ENCODE measurements at regions not wholly inside any gene's neighbourhood (a gene's known extent, or its start where the extent isn't known, plus 50 kb on each side); places are given as distances from the start of the nearest gene placed in this dataset.
"Not testable (repeated sequence)": the region's sequence is repeated elsewhere in the genome, so short reads cannot be mapped to it uniquely, and the experiment has no call there.

DNA sequence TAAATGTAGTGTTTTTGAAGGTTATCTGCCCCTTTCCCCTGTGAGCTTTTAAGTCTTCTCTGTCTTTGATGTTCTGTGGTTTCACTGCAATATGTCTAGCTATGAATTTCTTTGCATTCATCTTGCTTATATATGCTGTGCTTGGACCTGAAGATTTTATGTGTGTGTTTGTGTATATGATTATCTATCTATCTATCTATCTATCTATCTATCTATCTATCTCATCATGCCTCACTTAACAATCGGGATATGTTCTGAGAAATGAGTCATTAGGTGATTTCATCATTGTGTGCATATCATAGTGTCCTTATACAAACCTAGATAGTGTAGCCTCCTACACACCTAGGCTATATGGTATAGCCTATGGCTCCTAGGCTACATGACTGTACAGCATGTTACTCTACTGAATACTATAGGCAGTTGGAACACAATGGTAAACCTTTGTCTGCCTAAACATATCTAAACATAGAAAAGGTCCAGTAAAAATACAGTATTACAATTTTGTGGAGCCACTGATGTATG, 173.9 kb downstream of the NPIPA7 start:
- H3K4me3 ChIP-seq (replicated peaks; ENCODE audit: low read depth, low read length) = not testable (repeated sequence)

DNA sequence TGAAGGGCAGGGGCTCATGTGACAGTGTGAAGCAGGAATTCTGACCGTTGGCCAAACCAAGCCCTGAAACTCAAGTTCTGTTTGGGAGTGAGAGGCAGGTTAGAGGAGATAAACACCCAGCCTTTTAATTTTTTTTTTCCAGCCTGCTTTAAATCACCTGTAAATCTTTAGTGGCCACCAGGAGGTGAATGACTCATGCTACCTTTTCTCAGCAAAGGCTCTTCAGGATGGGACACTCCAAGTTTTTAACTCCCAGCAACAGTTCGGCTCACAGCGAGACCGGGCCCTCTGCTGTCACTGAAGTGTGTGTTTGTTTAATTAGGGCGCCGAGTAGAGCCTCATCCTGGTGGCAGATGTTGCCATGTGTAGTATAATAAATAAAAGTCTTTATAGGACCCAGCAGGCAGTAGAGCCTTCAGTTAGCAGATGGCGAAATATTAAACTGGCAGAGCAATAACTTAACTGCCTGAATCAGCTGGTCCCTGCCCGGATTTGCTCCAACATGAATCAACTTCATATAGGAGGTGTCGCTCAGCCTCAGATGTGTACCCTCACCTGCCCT, 180.3 kb downstream of the NPIPA7 start:
- DNase-seq (ENCODE audit: low read depth); H3K4me3 ChIP-seq (replicated peaks; ENCODE audit: low read depth, low read length): not testable (repeated sequence)

More for the DNA sequence above, 173.9 kb downstream of the NPIPA7 start:
- not testable (repeated sequence) for DNase-seq (ENCODE audit: low read depth)

- H3K4me3 ChIP-seq (replicated peaks; ENCODE audit: low read depth, low read length); DNase-seq (ENCODE audit: low read depth): not testable (repeated sequence)
Observed at GRCh38 chr16:16561532-16561931, 182.6 kb downstream of the NPIPA7 start.

- DNase-seq (ENCODE audit: low read depth) = not testable (repeated sequence)
Observed at GRCh38 chr16:16563962-16564361, 185.0 kb downstream of the NPIPA7 start.

DNA sequence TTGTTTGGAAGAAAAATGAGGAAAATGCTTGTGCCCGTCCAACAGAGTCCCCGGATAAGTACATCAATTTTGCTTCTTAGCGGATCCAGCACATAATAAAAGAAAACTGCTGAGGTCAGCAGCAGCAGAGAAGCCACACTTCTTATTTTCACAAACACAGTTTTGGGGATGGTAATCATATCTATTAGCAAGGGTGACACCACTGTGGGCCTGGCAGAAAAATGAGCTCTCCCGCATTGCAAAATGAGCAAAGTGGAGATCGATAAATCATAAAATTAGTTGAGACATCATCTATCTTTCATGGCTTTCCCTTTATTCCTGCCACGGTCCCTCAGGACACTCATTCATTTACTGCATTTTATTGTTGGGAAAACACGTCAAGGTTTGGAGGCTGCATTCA, 186.4 kb downstream of the NPIPA7 start:
- DNase-seq (ENCODE audit: low read depth); H3K4me3 ChIP-seq (replicated peaks; ENCODE audit: low read depth, low read length): not testable (repeated sequence)

More at GRCh38 chr16:16563962-16564361, 185.0 kb downstream of the NPIPA7 start:
- H3K4me3 ChIP-seq (replicated peaks; ENCODE audit: low read depth, low read length) = not testable (repeated sequence)

DNA sequence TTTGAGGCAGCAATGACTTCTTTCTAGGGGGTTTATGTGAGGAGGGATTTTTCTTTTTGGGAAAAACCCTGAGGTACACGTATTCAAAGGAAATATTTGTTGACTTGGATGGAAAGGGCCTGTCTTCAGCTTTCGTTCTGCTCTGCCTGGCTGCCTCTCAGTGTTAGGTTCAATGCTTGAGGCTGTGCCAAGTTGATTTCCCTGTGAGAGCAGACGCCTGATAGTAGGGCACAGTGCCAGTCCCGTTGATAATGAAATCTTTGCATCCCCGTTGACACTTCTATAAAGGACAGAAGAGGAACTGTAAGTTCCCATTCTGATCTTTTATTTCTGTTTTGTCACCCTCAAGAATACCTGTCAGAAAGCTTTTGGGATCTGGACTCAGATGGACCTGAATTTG, 191.1 kb downstream of the NPIPA7 start:
- not testable (repeated sequence) for DNase-seq (ENCODE audit: low read depth); H3K4me3 ChIP-seq (replicated peaks; ENCODE audit: low read depth, low read length)

GRCh38 chr16:16570874-16571273, 191.9 kb downstream of the NPIPA7 start:
- not testable (repeated sequence) for H3K4me3 ChIP-seq (replicated peaks; ENCODE audit: low read depth, low read length); DNase-seq (ENCODE audit: low read depth)

GRCh38 chr16:16572130-16572774, 193.3 kb downstream of the NPIPA7 start:
- H3K4me3 ChIP-seq (replicated peaks; ENCODE audit: low read depth, low read length) = not testable (repeated sequence)

DNA sequence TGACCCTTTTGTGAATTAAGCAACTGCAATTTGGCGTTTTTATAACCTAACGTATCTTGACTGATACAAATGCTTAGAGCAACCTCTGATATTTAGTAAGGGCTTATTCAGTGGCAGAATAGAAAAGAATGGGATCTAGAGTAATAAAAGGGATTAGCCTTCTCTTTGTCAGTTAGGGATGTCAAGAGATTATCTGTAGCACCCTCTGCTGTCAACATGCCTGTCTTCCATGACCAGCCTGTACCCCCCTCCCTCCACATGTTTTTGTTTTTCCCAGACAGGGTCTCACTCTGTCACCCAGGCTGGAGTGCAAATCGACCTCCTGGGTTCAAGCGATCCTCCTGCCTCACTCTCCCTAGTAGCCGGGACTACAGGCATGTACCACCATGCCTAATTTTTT, 198.1 kb downstream of the NPIPA7 start:
- not testable (repeated sequence) for DNase-seq (ENCODE audit: low read depth); H3K4me3 ChIP-seq (replicated peaks; ENCODE audit: low read depth, low read length)

More at GRCh38 chr16:16572130-16572774, 193.3 kb downstream of the NPIPA7 start:
- DNase-seq (ENCODE audit: low read depth) = not testable (repeated sequence)

- DNase-seq (ENCODE audit: low read depth) = no peak
- TF ChIP-seq, protein P1, sequence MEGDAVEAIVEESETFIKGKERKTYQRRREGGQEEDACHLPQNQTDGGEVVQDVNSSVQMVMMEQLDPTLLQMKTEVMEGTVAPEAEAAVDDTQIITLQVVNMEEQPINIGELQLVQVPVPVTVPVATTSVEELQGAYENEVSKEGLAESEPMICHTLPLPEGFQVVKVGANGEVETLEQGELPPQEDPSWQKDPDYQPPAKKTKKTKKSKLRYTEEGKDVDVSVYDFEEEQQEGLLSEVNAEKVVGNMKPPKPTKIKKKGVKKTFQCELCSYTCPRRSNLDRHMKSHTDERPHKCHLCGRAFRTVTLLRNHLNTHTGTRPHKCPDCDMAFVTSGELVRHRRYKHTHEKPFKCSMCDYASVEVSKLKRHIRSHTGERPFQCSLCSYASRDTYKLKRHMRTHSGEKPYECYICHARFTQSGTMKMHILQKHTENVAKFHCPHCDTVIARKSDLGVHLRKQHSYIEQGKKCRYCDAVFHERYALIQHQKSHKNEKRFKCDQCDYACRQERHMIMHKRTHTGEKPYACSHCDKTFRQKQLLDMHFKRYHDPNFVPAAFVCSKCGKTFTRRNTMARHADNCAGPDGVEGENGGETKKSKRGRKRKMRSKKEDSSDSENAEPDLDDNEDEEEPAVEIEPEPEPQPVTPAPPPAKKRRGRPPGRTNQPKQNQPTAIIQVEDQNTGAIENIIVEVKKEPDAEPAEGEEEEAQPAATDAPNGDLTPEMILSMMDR (IDR thresholded peaks at IDR 0.05; ENCODE audit: low read length, missing control alignments) = no peak
- no peak overlapping the region for H3K4me3 ChIP-seq (replicated peaks; ENCODE audit: low read depth, low read length)
Observed at GRCh38 chr16:16578701-16579100, 199.8 kb downstream of the NPIPA7 start.

DNA sequence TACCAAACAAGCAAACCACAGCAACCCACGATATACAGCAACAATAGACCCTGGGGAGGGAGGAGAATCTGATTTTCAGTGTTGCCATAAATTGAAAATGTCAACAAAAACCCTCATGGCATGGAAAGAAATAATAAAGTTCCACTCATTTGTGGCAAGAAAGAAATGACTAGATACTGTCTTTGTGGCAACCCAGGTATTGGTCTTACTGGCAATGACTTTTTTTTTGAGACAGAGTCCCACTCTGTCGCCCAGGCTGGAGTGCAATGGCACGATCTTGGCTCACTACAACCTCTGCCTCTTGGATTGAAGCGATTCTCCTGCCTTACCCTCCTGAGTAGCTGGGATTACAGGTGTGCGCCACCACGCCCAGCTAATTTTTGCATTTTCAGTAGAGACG, 204.0 kb downstream of the NPIPA7 start:
- not testable (repeated sequence) for DNase-seq (ENCODE audit: low read depth); H3K4me3 ChIP-seq (replicated peaks; ENCODE audit: low read depth, low read length)

DNA sequence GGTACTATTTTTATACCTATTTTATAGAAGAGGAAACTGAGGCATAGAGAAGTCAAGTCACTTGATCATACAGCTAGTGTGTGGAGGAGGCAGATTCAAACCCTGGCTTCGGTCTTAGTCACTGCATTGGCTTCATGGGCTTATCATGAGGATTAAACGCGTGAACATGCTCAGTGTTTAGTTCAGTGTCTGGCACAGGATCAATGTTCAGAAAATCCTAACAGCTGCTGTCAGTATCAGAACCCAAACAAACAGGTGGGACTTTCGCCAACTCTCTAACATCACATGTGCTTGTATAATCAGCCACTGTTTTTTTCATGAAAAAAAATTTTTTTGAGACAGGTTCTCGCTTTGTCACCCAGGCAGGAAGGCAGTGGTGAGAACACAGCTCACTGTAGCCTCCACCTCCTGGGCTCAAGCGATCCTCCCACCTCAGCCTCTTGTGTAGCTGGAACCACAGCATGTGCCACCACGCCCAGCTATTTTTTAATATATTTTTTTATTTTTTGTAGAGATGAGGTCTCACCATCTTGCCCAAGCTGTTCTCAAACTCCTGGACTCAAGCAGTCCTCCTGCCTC, 207.2 kb downstream of the NPIPA7 start:
- not testable (repeated sequence) for H3K4me3 ChIP-seq (replicated peaks; ENCODE audit: low read depth, low read length); DNase-seq (ENCODE audit: low read depth)

DNA sequence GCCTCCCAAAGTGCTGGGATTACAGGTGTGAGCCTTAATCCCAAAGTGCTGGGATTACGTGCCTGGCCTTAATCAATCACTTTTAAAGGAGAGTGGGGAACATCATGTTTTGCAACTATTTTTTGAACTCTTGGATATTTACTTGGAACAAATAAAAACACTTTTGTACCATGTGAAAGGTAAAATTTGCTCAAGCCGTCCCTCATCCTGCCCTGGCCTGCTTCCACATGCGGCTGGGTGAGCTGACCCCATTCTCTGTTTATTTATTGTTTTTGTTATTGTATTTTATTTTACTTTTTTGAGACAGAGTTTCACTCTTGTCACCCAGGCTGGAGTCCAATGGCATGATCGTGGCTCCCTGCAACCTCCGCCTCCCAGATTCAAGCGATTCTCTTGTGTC, 208.0 kb downstream of the NPIPA7 start:
- not testable (repeated sequence) for DNase-seq (ENCODE audit: low read depth); H3K4me3 ChIP-seq (replicated peaks; ENCODE audit: low read depth, low read length)

- DNase-seq (ENCODE audit: low read depth); H3K4me3 ChIP-seq (replicated peaks; ENCODE audit: low read depth, low read length): not testable (repeated sequence)
Observed at GRCh38 chr16:16588436-16588835, 209.5 kb downstream of the NPIPA7 start.

DNA sequence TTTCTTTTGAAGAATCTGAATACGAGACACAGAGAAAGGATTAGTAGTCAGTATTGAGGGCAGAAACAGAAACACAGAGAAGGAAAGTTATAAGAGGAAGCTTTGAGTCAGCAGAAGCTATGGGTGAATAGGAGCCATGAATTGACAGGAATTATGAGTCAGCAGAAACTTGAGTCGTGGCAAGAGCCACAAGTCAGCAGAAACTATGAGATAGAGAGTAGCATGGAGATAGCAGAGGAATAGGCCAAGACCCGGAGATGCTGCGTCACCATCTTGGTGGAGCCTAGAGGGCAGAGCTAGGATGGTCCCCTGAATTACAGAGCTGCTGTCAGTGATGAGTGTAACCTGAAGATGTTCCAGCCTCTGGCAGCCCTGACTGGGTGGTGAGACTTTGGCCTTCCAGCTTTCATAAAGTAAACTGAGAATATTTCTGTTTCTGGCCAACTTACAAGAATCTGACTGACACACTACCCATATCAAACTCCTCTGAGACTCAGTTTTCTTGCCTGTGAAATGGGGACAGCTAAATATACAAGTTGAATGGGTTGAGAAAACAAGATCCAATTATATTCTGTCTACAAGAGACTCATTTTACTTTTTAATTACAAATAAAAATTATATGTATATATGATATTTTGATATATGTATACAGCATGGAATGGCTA, 211.8 kb downstream of the NPIPA7 start:
- not testable (repeated sequence) for H3K4me3 ChIP-seq (replicated peaks; ENCODE audit: low read depth, low read length); DNase-seq (ENCODE audit: low read depth)

All from fibroblast of pulmonary artery (primary cell).